OCI-LY1 (cell line): ENCODE measurements at regions not wholly inside any gene's neighbourhood (a gene's known extent, or its start where the extent isn't known, plus 50 kb on each side); places are given as distances from the start of the nearest gene placed in this dataset.

Experiments used
- H2AFZ ChIP-seq: fragments of 200-600 bp; sonication (generic), shearing (Covaris generic); 2 replicates; pipeline ENCODE4 v1.6.0; 2014; ENCODE audit warnings: antibody characterized with exemption, mild to moderate bottlenecking, low read length
- H3F3A ChIP-seq: fragments of 200-600 bp; sonication (generic), shearing (Covaris generic); 2 replicates; pipeline ENCODE4 v1.6.0; 2014; ENCODE audit warnings: mild to moderate bottlenecking, antibody characterized with exemption, low read length, moderate library complexity; ENCODE audit not compliant: insufficient read depth
- H3K27ac ChIP-seq: fragments of 200-600 bp; sonication (generic); 2 replicates; pipeline ENCODE4 v1.5.1; 2014; ENCODE audit warnings: low read length, mixed run types, mild to moderate bottlenecking, low read depth; ENCODE audit not compliant: poor library complexity, severe bottlenecking
- H3K27me3 ChIP-seq: fragments of 200-600 bp; sonication (generic); 2 replicates; pipeline ENCODE4 v1.6.0; 2014; ENCODE audit warnings: antibody characterized with exemption, mild to moderate bottlenecking, low read length, moderate library complexity; ENCODE audit not compliant: insufficient read depth
- H3K36me3 ChIP-seq: fragments of 200-600 bp; sonication (generic); 2 replicates; pipeline ENCODE4 v1.6.1; 2014; ENCODE audit warnings: mild to moderate bottlenecking, antibody characterized with exemption, low read length, moderate library complexity, mixed read lengths; ENCODE audit not compliant: insufficient read depth
- H3K4me1 ChIP-seq: fragments of 200-600 bp; sonication (generic); 2 replicates; pipeline ENCODE4 v1.5.1; 2014; ENCODE audit warnings: mild to moderate bottlenecking, low read length, moderate library complexity; ENCODE audit not compliant: insufficient read depth, severe bottlenecking
- H3K4me2 ChIP-seq: fragments of 200-600 bp; sonication (generic), shearing (Covaris generic); 2 replicates; pipeline ENCODE4 v1.6.1; 2014; ENCODE audit warnings: low read length
- H3K4me3 ChIP-seq: fragments of 200-600 bp; sonication (generic); 2 replicates; pipeline ENCODE4 v1.5.1; 2014; ENCODE audit warnings: low read length, low read depth, mild to moderate bottlenecking, mixed read lengths; ENCODE audit not compliant: poor library complexity, severe bottlenecking
- H3K79me2 ChIP-seq: fragments of 200-600 bp; shearing (Covaris generic); 2 replicates; pipeline ENCODE4 v1.6.1; 2016; ENCODE audit warnings: mixed run types, low read length, mixed read lengths; ENCODE audit not compliant: insufficient read depth
- H3K9ac ChIP-seq: fragments of 200-600 bp; sonication (generic), shearing (Covaris generic); 2 replicates; pipeline ENCODE4 v1.6.1; 2014; ENCODE audit warnings: mild to moderate bottlenecking, low read length, mixed read lengths
- H3K9me2 ChIP-seq: fragments of 200-600 bp; sonication (generic), shearing (Covaris generic); 2 replicates; pipeline ENCODE4 v1.6.1; 2014; ENCODE audit warnings: low read depth, mild to moderate bottlenecking, low read length, mixed read lengths
- H3K9me3 ChIP-seq: fragments of 200-600 bp; shearing (Covaris generic); 2 replicates; pipeline ENCODE4 v1.6.1; 2014; ENCODE audit warnings: low read length, mixed read lengths
- H4K20me1 ChIP-seq: fragments of 200-600 bp; sonication (generic), shearing (Covaris generic); 2 replicates; pipeline ENCODE4 v1.6.0; 2016; ENCODE audit warnings: mild to moderate bottlenecking, low read length; ENCODE audit not compliant: insufficient read depth
- CTCF ChIP-seq: fragments of 200-600 bp; sonication (generic), shearing (Covaris generic); IDR thresholded peaks from 2 replicates; pipeline ENCODE4 v1.5.1; 2017; ENCODE audit warnings: mild to moderate bottlenecking, antibody characterized with exemption, low read length, moderate library complexity, mixed read lengths
- EZH2 ChIP-seq: fragments of 200-600 bp; sonication (generic), shearing (Covaris generic); IDR thresholded peaks from 2 replicates; pipeline ENCODE4 v1.8.0; 2017; ENCODE audit warnings: borderline replicate concordance, mixed run types, mild to moderate bottlenecking, antibody characterized with exemption, low read length, moderate library complexity, mixed read lengths

GRCh38 chr10:125565046-125565445 is 117.9 kb downstream of the TEX36 start:
- H4K20me1 ChIP-seq: no peaks in the 10 kb centered on the region
- H3K4me2 ChIP-seq: no peak overlapping the region
- no peak overlapping the region for H3K9ac ChIP-seq
- no peaks in the 10 kb centered on the region for H3F3A ChIP-seq
- no peak overlapping the region for H3K4me3 ChIP-seq
- no peaks in the 10 kb centered on the region for H3K4me1 ChIP-seq
- no peaks in the 10 kb centered on the region for H3K9me3 ChIP-seq
- H2AFZ ChIP-seq: no peak overlapping the region
- H3K27me3 ChIP-seq: no peaks in the 10 kb centered on the region
- H3K9me2 ChIP-seq: no peaks in the 10 kb centered on the region
- TF ChIP-seq CTCF (no peak), EZH2 (no peak)
- no peaks in the 10 kb centered on the region for H3K79me2 ChIP-seq
- H3K36me3 ChIP-seq: no peaks in the 10 kb centered on the region
- H3K27ac ChIP-seq: no peak overlapping the region

GRCh38 chr10:125564570-125564969 is 118.4 kb downstream of the TEX36 start:
- Histone ChIP-seq H3K36me3 (no peaks in the 10 kb centered on the region), H3K9me2 (no peaks in the 10 kb centered on the region), H3K9ac (no peak overlapping the region), H3K9me3 (no peaks in the 10 kb centered on the region), H2AFZ (no peak overlapping the region), H3K27me3 (no peaks in the 10 kb centered on the region), H4K20me1 (no peaks in the 10 kb centered on the region), H3K4me2 (no peak overlapping the region), H3K4me1 (no peaks in the 10 kb centered on the region), H3K27ac (no peak overlapping the region), H3F3A (no peaks in the 10 kb centered on the region), H3K4me3 (no peak overlapping the region), H3K79me2 (no peaks in the 10 kb centered on the region)
- TF ChIP-seq EZH2 (no peak), CTCF (no peak)

- Histone ChIP-seq H3F3A (no peaks in the 10 kb centered on the region), H3K79me2 (no peaks in the 10 kb centered on the region)
- TF ChIP-seq EZH2: no peak
- TF ChIP-seq CTCF: no peak
These were observed 120.2 kb downstream of the TEX36 start for GRCh38 chr10:125562737-125563136.

More at GRCh38 chr10:125562737-125563136, 120.2 kb downstream of the TEX36 start:
- Histone ChIP-seq H3K4me1 (no peaks in the 10 kb centered on the region), H3K27ac (no peak overlapping the region), H2AFZ (no peak overlapping the region), H3K36me3 (no peaks in the 10 kb centered on the region), H3K9me3 (no peaks in the 10 kb centered on the region), H3K9ac (no peak overlapping the region), H3K4me2 (no peak overlapping the region), H3K27me3 (no peaks in the 10 kb centered on the region), H4K20me1 (no peaks in the 10 kb centered on the region), H3K9me2 (no peaks in the 10 kb centered on the region), H3K4me3 (no peak overlapping the region)
